HEK293T (cell line): ENCODE measurements at regions not wholly inside any gene's neighbourhood (a gene's known extent, or its start where the extent isn't known, plus 50 kb on each side); places are given as distances from the start of the nearest gene placed in this dataset.
"Not testable (repeated sequence)": the region's sequence is repeated elsewhere in the genome, so short reads cannot be mapped to it uniquely, and the experiment has no call there.

Source experiments
- CTCF ChIA-PET: fragments of 350-600 bp; formaldehyde crosslinking; extraction: SDS; loops from one replicate; lab custom pipeline; 2021; ENCODE audit warnings: antibody characterized with exemption, inconsistent platforms; lab: Yijun Ruan, JAX
- POLR2A ChIA-PET: fragments of 350-600 bp; formaldehyde crosslinking; extraction: SDS; loops from one replicate; lab custom pipeline; 2020; ENCODE audit warnings: antibody characterized with exemption, inconsistent platforms; lab: Yijun Ruan, JAX
- DNase-seq: peaks from one replicate; pipeline ENCODE4 v3.0.0; 2012; ENCODE audit warnings: mixed read lengths; ENCODE audit errors: extremely low spot score
- ARNT ChIP-seq: fragments of 450-650 bp; IDR thresholded peaks from 2 replicates; pipeline ENCODE4 v1.6.1; 2017; ENCODE audit warnings: mild to moderate bottlenecking
- BHLHE40 ChIP-seq: fragments of 450-650 bp; IDR thresholded peaks from 2 replicates; pipeline ENCODE4 v1.6.1; 2016; ENCODE audit warnings: mild to moderate bottlenecking, moderate library complexity, borderline replicate concordance
- CTBP1 ChIP-seq: fragments of 450-650 bp; IDR thresholded peaks from 2 replicates; pipeline ENCODE4 v1.6.1; 2016; ENCODE audit warnings: borderline replicate concordance
- ELF4 ChIP-seq: fragments of 450-650 bp; IDR thresholded peaks from 2 replicates; pipeline ENCODE4 v1.6.1; 2017; ENCODE audit warnings: antibody characterized with exemption
- FOXA1 ChIP-seq: fragments of 450-650 bp; IDR thresholded peaks from 2 replicates; pipeline ENCODE4 v1.6.1; 2016; ENCODE audit warnings: mild to moderate bottlenecking
- FOXK2 ChIP-seq: fragments of 450-650 bp; IDR thresholded peaks from 2 replicates; pipeline ENCODE4 v1.6.1; 2016; ENCODE audit warnings: mild to moderate bottlenecking
- FOXM1 ChIP-seq: fragments of 450-650 bp; IDR thresholded peaks from 2 replicates; pipeline ENCODE4 v1.6.1; 2017; ENCODE audit warnings: mild to moderate bottlenecking, borderline replicate concordance
- HDGF ChIP-seq: fragments of 450-650 bp; IDR thresholded peaks from 2 replicates; pipeline ENCODE4 v1.6.1; 2017; ENCODE audit warnings: antibody characterized with exemption, borderline replicate concordance
- L3MBTL2 ChIP-seq: fragments of 450-650 bp; conservative IDR thresholded peaks from 2 replicates; pipeline ENCODE4 v1.6.1; 2016; ENCODE audit warnings: mild to moderate bottlenecking
- LEF1 ChIP-seq: fragments of 450-650 bp; IDR thresholded peaks from 2 replicates; pipeline ENCODE4 v1.6.1; 2017; ENCODE audit warnings: mild to moderate bottlenecking, borderline replicate concordance
- NFRKB ChIP-seq: fragments of 450-650 bp; IDR thresholded peaks from 2 replicates; pipeline ENCODE4 v1.6.1; 2016; ENCODE audit warnings: mild to moderate bottlenecking, moderate library complexity
- SP1 ChIP-seq: fragments of 450-650 bp; IDR thresholded peaks from 2 replicates; pipeline ENCODE4 v1.6.1; 2017
- SUZ12 ChIP-seq: fragments of 450-650 bp; IDR thresholded peaks from 2 replicates; pipeline ENCODE4 v1.6.1; 2016; ENCODE audit warnings: mild to moderate bottlenecking
- TARDBP ChIP-seq: fragments of 450-650 bp; IDR thresholded peaks from 2 replicates; pipeline ENCODE4 v1.6.1; 2016
- ZNF384 ChIP-seq: fragments of 450-650 bp; IDR thresholded peaks from 2 replicates; pipeline ENCODE4 v1.6.1; 2016
- TF ChIP-seq, protein P1 (sequence below): fragments of 450-650 bp; IDR thresholded peaks from 2 replicates; pipeline ENCODE4 v1.6.1; 2016

DNA sequence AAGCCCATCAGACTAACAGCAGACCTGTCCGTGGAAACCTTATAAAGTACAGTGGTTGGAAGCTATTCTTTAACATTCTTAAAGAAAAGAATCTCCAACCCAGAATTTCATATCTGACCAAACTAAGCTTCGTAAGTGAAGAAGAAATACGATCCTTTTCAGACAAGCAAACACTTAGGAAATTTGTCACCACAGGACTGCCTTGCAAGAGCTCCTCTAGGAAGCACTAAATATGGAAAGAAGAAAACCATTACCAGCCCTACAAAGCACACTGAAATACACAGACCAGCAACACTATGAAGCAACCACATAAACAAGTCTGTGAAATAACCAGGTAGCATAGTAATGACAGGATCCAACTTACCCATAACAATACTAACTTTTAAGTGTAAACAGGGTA, 177.7 kb upstream of the PRSS1 start:
- TF ChIP-seq L3MBTL2 = no peak
- TF ChIP-seq BHLHE40 = no peak
- TF ChIP-seq LEF1 = no peak
- TF ChIP-seq CTBP1 = no peak
- TF ChIP-seq FOXA1 = no peak
- no peak for TF ChIP-seq FOXM1
- TF ChIP-seq SP1 = no peak
- TF ChIP-seq TARDBP = no peak
- no peak for TF ChIP-seq FOXK2
- no peak for TF ChIP-seq ELF4
- TF ChIP-seq HDGF = no peak
- TF ChIP-seq, protein P1, sequence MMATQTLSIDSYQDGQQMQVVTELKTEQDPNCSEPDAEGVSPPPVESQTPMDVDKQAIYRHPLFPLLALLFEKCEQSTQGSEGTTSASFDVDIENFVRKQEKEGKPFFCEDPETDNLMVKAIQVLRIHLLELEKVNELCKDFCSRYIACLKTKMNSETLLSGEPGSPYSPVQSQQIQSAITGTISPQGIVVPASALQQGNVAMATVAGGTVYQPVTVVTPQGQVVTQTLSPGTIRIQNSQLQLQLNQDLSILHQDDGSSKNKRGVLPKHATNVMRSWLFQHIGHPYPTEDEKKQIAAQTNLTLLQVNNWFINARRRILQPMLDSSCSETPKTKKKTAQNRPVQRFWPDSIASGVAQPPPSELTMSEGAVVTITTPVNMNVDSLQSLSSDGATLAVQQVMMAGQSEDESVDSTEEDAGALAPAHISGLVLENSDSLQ = no peak
- no peak for TF ChIP-seq NFRKB
- ChIA-PET POLR2A (no interaction called here), CTCF (interaction anchor here (2.0 kb wide), 1 partner anchor 14 kb away, joined by 7 read pairs; no protein-coding TSS in a partner anchor)
- DNase-seq = no peak

DNA sequence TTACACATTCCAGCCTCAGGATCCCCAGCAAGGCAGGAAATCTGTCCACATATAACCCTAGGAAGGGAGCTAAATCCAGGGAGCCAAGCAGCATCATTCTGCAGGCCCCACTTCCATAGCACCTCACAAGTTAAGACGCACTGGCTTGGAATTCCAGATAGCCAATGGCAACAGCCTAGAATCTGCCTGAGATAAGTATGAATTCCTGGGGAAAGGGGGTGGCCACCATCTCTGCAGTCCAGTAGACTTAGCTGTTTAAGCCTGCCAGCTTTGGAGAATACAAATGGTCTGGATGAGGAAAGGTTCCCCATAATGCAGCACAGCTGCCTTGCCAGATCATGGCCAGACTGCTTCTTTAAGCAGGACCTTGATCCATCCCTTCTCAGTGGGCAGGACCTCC, 179.4 kb upstream of the PRSS1 start:
- no peak for DNase-seq
- ChIA-PET CTCF (interaction anchor here (2.0 kb wide), 1 partner anchor 12 kb away, joined by 7 read pairs; no protein-coding TSS in a partner anchor), POLR2A (no interaction called here)
- TF ChIP-seq ZNF384 = no peak
- TF ChIP-seq FOXA1 = no peak
- TF ChIP-seq SUZ12 = no peak
- TF ChIP-seq LEF1 = no peak
- TF ChIP-seq CTBP1 = no peak
- TF ChIP-seq FOXM1 = no peak
- no peak for TF ChIP-seq TARDBP
- TF ChIP-seq, protein P1 = no peak
- no peak for TF ChIP-seq NFRKB
- TF ChIP-seq FOXK2 = no peak
- no peak for TF ChIP-seq SP1
- TF ChIP-seq HDGF = no peak
- no peak for TF ChIP-seq BHLHE40
- no peak for TF ChIP-seq ARNT
- TF ChIP-seq L3MBTL2 = no peak
- TF ChIP-seq ELF4 = no peak

DNA sequence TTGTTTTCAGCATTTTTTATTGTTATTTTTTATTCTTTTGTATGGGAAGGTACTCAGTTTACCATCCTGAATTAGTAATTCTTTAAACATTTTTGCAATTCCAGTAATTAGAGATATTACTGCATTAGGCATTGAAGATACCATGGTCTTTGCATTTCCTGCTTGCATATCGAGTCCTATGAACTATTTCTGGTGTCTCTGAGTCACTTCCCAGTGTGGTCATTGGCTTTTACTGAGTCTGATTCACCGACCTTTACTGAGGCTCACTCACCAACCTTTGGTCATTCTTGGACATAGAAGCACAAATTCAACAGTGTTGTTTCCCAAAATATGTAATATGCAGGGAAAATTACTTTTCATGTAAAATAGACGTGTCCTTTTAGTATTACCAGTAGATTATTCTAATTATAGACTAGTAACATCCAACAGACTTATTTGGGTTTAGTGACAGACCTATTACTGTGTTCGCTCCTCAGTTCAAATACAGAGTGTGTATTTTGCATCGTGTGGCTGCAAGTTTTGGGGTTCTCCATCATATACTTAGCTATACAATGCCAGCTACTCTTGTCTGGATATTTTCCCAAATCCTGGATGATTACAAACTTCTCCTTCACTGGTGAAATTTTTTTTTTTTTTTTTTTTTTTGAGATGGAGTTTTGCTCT, 180.7 kb upstream of the PRSS1 start:
- ChIA-PET POLR2A (no interaction called here), CTCF (interaction anchor here (0.9 to 1.0 kb wide), 2 partner anchors 10 to 13 kb away, joined by 3 read pairs; no protein-coding TSS in a partner anchor)
- TF ChIP-seq BHLHE40 (no peak), CTBP1 (no peak), HDGF (no peak), L3MBTL2 (no peak), TARDBP (no peak), SUZ12 (no peak), LEF1 (no peak), ELF4 (no peak), ZNF384 (no peak), FOXM1 (no peak), FOXK2 (no peak), NFRKB (no peak), FOXA1 (no peak), SP1 (no peak), ARNT (no peak)
- TF ChIP-seq, protein P1 = no peak
- DNase-seq = no peak

DNA sequence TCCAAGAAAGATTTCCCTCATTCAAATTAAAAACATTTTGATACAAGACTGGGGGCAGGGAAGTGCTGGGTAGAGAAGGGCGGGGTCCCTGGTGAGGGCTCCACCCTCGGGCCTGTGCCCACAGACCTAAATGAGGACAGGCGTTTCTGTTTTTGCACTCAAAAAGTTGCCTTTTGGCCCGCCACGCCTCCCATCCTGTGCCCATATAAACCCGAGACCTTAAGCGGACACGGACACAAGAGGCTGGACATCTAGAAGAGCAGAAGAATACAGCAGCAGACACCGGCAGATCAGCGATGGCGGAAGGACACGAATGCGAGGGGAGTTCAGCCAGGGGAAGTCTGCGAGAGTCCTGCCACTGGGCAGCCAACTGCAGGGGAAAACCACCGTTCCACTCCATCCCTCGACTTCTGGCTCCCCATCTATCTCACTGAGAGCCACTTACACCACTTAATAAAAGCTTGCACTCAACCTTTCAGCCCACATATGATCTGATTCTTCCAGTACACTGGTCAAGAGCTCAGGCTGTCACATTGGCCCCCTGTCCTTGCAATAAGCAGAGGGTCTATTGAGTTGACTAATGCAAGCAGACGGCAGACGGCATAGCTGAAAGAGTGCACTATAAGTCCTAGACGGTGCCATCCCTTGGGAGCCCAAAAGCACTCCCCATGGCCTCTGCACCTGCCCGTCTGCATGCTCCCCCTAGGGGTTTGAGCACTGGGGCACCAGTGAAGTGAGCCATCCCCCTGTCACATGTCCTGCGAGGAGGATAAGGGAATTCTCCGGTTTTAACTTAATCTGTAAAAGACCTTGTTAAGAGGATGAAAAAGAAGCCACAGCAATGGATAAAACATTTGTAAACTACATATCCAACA, 181.8 kb upstream of the PRSS1 start:
- POLR2A ChIA-PET = no interaction called here
- no peak for DNase-seq
- CTCF ChIA-PET = interaction anchor here (0.9 to 1.8 kb wide), 3 partner anchors 9 to 20 kb away, joined by 3 to 6 read pairs (median 3); no protein-coding TSS in a partner anchor

DNA sequence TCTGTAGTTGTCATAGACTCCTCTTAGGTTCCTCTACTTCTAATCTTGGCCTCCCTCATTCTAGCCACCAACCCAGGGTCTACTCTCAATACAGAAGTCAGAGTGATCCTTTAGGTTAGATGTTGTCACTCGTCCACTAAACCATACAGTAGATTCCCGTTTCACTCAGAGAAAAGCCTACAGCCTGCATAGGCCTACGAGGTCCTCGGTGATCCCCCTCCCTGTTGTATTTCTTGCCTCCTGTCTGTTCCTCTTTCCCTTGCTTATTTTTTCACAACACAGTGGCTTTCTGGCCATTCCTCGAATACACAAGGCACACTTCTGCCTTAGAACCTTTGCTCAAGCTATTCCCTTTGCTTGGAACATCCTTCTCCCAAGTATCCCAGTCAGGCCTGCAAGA, 183.0 kb upstream of the PRSS1 start:
- no peak for DNase-seq
- ChIA-PET CTCF (interaction anchor here (1.8 kb wide), 1 partner anchor 21 kb away, joined by 6 read pairs; no protein-coding TSS in a partner anchor), POLR2A (no interaction called here)
- TF ChIP-seq, protein P1 = no peak
- TF ChIP-seq LEF1 = no peak
- no peak for TF ChIP-seq ARNT
- no peak for TF ChIP-seq TARDBP
- TF ChIP-seq FOXM1 = no peak
- no peak for TF ChIP-seq ELF4
- TF ChIP-seq L3MBTL2 = no peak
- no peak for TF ChIP-seq NFRKB
- TF ChIP-seq FOXK2 = no peak
- no peak for TF ChIP-seq FOXA1
- no peak for TF ChIP-seq SP1
- no peak for TF ChIP-seq BHLHE40
- no peak for TF ChIP-seq ZNF384
- no peak for TF ChIP-seq SUZ12

More for the DNA sequence above, 181.8 kb upstream of the PRSS1 start:
- no peak for TF ChIP-seq ARNT
- no peak for TF ChIP-seq CTBP1
- TF ChIP-seq FOXK2 = no peak
- no peak for TF ChIP-seq LEF1
- no peak for TF ChIP-seq BHLHE40
- TF ChIP-seq HDGF = no peak
- no peak for TF ChIP-seq TARDBP
- no peak for TF ChIP-seq FOXM1

DNA sequence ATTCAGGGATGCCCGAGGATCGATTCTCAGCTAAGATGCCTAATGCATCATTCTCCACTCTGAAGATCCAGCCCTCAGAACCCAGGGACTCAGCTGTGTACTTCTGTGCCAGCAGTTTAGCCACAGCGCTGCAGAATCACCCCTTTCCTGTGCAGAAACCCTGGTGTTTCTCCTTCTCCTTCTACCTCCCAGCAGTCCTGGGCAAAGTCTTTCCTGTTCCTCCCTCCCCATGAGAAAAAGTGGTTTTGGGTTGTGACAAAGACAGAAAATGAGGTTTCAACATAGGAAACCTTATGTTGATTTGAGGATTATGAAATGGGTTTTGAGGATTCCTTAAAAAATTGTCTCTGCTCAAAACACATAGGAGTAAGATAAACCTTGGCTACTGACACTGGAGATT, 185.1 kb upstream of the PRSS1 start:
- CTCF ChIA-PET = interaction anchor here (0.6 kb wide), 1 partner anchor 245 kb away, joined by 3 read pairs; no protein-coding TSS in a partner anchor
- POLR2A ChIA-PET, DNase-seq: not testable (repeated sequence)
